GM18907 (cell line): ENCODE measurements at regions not wholly inside any gene's neighbourhood (a gene's known extent, or its start where the extent isn't known, plus 50 kb on each side); places are given as distances from the start of the nearest gene placed in this dataset.

Experiments
- ATAC-seq: cut with Tn5 transposase; IDR thresholded peaks from one replicate; pipeline ENCODE4 v1.9.1; 2021; ENCODE audit warnings: mild to moderate bottlenecking, moderate library complexity; ENCODE audit not compliant: unreplicated experiment

DNA sequence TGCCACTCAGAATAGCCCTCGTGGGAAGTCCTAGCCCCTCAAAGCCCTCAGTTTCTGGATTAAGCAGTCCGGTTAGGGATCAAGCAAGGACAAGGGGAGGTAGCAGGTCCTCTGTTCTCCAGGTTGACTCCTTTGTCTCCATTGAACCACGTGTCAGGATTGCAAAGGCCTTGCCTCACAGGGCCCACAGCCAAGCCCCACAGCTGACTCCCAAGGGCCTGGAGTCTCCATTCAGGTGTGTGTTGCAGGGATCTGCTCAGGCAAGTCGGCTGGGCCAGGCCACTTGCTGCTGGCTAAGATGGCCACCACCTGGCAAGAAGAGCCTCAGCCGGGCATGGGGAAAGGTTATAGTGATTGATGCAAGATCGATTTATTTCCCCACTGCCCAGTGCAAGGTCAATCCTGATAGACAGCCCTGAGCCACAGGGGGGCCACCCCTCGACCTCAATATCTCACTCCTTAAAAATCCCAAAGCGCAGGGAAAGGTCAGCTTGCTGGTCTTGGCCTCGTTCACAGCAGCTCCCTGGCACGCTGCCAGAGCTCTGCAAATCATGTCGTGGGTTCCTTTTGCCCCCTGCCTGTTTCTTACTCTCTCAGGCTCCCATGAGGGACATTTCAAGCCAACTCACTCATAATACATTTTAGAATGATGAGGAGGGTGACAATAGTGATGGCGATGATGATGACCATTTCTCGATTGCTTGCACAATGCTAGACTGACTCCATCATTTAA is 75.9 kb downstream of the EDN3 start:
- ATAC-seq: no peak

DNA sequence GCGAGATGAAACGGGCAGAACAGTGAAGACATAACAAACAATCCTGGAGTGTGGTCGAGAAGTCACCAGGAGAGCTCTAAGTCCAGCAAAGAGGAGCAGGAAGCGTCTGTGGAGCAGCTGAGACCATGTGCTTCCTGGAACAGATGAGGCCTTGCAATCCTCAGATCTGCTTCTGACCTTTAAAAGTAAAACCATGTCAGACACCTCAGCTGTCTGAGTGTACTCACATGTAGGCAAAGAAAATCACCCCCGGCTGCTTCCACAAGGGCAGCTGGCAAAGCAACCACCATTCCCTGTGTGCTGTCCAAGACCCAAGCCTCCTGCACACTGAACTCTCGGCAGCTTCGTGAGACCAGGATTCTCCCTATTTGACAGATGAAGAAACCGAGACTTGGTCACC is 76.6 kb downstream of the EDN3 start:
- no peak for ATAC-seq

DNA sequence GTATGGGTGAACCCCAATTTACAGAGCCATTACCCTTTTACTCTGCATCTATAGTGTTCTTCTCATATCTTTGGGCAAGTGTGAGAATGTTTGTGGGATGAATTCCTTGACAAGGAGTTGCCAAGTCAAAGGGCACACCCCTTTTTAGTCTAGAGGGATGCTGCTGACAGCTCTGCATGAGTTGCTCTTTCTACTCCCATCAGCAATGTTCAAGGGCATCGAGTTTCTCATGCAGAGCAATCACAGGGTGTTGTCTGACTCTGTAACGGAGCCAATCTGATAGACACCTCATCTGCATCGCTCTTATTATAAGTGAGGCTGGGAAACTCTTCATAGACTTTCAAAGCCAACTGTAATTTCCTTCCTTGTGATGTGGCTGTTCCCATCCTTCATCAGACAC is 77.4 kb downstream of the EDN3 start:
- ATAC-seq: no peak

DNA sequence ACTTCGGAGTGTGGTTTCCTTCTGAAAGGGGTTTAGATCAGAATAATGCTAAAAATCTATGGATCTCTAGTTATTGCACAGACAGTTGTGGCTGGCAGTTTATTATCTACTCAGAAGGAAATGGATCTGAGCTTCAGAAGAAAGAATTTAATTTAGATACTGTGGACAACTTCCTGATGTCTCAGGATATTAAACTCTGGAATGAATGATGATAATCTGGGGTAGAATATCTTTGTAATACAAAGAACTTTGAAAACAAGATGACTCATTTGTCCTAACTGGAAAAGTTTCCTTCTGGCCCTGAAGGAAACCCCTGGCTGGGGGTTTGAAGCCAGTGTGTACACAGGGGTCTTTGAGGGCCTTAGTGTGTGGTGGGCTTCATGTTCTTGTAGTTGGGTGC is 78.0 kb downstream of the EDN3 start:
- no peak for ATAC-seq

- no peak for ATAC-seq
Observed at GRCh38 chr20:59378966-59379365, 78.6 kb downstream of the EDN3 start.

DNA sequence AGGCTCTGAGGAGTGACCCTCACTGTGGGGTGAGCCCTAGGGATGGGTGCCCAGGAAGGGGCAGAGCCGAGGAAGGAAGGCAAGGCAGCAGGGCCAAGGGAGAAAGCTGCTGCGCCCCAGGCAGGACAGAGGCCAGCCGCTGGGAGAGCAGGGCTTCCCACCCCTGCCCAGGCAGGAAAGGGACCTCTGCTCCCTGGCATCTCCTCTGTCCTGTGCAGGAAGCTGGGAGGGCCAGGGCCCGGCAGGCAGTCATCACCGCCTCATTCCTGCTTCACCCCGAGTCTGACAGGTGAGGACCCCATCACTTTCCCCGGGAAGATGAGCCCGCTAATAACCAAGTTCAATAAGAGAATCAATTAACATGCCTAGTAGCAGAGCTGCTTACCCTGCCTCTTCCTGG is 81.3 kb downstream of the EDN3 start:
- ATAC-seq: no peak

DNA sequence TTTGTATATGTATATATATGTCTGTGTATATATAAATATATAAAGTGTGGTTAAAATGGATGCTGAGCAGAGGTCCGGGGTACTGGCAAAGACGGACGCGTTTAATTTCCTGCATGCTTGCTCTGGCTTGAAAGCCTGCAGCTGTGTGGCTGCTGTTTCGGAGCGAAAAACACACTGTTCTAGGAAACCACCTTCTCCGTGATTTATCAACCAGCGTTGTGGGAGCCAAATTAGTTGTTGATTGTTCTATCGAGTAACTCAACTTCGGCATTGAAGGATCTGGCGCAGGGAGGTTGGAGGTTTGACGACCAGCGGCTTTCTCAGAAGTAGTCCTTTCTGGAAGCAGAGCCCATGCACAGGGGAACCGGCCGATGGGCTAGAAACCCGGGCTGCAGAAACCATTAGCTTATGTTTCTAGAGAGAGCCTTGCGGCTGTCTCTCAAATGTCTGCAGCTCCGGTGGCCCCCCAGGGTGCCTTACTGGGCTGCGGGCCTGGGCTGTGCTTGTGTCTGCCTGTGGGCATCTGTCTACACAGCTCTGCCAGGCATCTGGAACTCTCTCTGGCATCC is 81.8 kb downstream of the EDN3 start:
- ATAC-seq: no peak

DNA sequence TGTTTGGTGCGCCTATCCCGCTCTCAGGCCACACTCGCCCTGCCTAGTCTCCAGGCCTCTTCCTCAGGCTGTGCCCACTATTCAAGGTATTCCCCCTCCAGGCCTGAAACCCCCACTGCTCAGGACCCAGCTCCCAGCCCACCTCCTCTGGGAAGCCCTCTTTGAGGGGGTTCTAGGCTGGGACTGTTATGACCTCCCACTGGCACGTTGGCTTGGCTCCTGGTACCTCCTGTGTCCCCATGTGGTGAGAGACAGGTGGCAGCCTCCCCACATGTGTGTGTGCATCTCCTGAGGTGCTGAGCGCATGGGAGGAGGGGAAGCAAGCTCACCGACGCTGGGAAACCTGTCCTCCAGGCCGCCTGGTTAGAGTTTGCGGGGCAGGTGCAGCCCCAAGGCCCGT is 82.5 kb downstream of the EDN3 start:
- ATAC-seq: no peak

DNA sequence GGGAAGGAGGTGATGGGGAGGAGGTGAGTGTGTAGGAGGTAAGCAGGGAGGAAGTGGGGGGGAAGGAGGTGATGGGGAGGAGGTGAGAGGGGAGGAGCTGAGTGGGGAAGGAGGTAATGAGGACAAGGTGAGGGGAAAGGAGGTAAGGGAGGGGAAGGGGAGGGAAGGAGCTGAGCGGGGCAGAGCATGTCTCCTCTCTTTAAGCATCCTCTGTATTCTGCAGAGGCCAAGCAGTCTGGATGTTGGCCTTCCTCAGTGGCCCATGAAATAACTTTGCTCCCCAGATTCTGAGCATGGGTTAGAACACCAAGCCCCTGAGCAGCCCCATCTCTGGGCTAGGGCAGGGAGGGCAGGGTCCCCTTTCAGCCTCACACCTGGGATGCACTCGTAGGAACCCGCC is 84.6 kb downstream of the EDN3 start:
- no peak for ATAC-seq

GRCh38 chr20:59385480-59385879 is 85.1 kb downstream of the EDN3 start:
- ATAC-seq: no peak

DNA sequence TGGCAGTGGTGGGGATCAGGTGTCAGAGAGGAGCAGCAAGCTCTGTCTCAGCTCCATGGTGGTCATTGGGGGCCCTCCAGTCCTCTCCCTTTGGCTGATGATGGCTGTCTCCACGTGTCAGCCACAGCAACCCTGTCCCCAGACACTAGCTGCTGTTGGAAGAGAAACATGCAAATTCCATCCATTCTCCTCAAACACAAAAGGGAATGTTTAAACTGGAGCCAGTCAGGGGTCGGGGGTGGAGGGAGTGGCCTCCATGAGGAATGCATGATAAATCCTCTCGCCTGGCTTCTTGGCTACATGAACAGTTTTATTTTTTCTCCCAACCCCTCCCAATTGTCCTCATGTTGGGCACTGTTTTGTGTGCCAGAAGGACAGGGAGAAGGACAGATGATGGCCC is 86.4 kb downstream of the EDN3 start:
- ATAC-seq: no peak

- no peak for ATAC-seq
Observed at GRCh38 chr20:59387891-59388290, 87.5 kb downstream of the EDN3 start.

- no peak for ATAC-seq
Observed at GRCh38 chr20:59388402-59388801, 88.0 kb downstream of the EDN3 start.

DNA sequence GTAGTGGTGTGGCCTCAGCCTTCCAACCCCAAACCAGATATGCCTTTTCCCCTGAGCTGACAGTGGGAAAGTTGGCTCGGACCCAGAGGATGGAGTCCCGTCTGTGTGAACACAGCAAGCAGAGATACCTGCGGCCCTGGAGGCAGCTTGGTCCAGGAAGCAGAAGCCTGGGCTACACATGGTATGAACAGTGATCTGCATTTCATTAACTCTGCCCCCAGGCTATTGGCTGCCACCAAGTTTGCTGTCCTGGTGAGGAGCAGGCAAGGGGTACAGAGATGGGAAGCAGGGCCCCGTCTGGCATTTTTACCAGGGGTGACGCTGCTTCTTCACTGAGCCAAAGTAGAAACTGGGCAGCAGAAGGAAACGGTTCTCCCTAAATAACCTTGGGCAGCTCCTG is 90.0 kb downstream of the EDN3 start:
- no peak for ATAC-seq

DNA sequence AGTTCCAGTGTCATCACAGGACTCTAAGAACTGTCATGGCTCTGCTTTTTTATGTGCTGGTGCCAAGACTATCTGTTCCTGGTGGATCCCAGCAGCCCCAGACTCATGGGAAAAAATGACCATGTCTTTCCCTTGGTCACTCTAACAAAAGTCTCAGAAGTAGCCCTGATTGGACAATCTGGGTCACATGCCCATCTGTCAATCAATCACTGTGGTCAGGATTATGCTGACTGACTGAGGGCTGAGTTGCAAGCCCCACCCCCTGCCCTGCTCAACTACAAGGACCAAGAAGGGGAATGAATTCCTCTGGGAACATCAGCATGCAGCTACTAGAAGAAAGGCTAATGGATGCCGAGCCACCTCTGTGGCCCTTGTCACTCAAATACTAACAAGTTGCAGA is 91.6 kb downstream of the EDN3 start:
- no peak for ATAC-seq

DNA sequence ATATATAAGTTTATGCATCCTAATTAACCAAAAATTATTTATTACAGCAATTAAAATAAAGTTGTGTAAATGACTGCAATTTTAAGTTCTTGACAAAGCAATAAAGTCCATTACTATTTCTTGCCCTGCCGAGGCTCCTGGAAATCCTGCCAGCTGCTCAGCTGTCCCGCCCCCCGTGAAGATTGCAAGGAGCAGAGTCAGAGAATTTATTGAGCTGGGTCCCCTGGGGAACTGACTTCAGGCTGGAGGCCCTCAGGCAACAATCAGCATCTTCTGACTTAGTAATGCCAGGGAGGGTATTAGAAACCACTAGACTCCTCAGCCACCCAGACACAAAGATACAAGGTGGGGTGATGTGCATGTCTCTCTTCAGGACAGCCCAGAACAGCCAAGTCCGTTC is 92.3 kb downstream of the EDN3 start:
- no peak for ATAC-seq

GRCh38 chr20:59393142-59393541 is 92.7 kb downstream of the EDN3 start:
- ATAC-seq: no peak

DNA sequence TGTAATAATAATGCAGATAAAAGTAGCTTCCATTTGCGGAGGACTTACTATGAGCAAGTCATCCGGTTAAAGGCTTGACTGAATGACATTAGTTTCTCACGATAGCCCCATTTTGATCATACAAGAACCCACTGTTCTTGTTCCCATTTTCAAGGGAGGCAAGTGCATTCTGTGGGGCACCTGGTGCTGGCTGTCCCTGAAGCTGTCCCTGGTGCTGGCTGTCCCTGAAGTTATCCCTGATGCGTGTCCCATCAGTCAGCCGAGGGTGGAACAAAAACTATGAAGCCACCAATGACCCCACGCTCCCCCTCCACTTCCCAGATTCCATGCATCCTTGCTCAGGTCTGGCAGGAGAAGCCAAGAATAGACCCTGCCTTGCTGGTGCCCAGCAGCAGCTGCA is 95.3 kb downstream of the EDN3 start:
- no peak for ATAC-seq

GRCh38 chr20:59398537-59399205 is 98.3 kb downstream of the EDN3 start:
- no peak for ATAC-seq

- no peak for ATAC-seq
Observed at GRCh38 chr20:59399426-59400099, 99.2 kb downstream of the EDN3 start.

DNA sequence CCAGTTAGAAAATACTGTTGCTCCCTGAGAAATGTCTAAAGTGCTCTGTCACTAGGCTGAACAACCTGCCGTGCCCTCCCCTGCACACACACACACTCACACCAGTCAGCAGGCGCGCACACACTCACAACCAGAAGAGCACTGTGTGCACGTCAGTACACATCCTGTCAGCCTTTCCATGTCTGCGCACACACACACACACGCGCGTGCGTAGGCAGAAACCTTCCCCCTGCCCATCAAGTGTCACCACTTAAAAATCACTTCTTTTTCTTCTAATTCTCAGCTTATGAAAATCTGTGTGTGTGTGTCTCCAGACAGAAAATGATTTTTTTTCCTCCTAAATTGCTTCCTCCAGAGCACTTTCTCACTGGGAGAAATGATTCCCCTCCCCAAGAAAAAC is 100.3 kb downstream of the EDN3 start:
- ATAC-seq: no peak

GRCh38 chr20:59402681-59403080 is 102.3 kb downstream of the EDN3 start:
- no peak for ATAC-seq
